Prostate gland (tissue), 2 donors: ENCODE measurements at regions not wholly inside any gene's neighbourhood (a gene's known extent, or its start where the extent isn't known, plus 50 kb on each side); places are given as distances from the start of the nearest gene placed in this dataset.

Source experiments
- DNase-seq: peaks from one replicate; pipeline ENCODE4 v3.0.0-alpha.2; 2019; ENCODE audit warnings: low spot score
- H3K27ac ChIP-seq, 2 donors: fragments of 200-600 bp; sonication (generic); 2 replicates each; pipeline ENCODE4 v1.5.1; 2017 to 2019
- H3K27me3 ChIP-seq: fragments of 200-600 bp; sonication (generic); replicated peaks from 2 replicates; pipeline ENCODE4 v1.5.1; 2019; ENCODE audit not compliant: insufficient read depth
- H3K36me3 ChIP-seq, 2 donors: fragments of 200-600 bp; sonication (generic); 1 replicate in 1 of 2; 2 replicates in 1 of 2; pipeline versions ENCODE4 v1.5.1 to v1.8.1; 2017 to 2019
- H3K4me1 ChIP-seq: fragments of 200-600 bp; sonication (generic); replicated peaks from 2 replicates; pipeline ENCODE4 v1.5.1; 2019
- H3K4me3 ChIP-seq, 2 donors: fragments of 200-600 bp; sonication (generic); 2 replicates each; pipeline ENCODE4 v1.5.1; 2017 to 2019
- H3K9me3 ChIP-seq: fragments of 200-600 bp; sonication (generic); 2 replicates; pipeline ENCODE4 v1.5.1; 2017
- POLR2A ChIP-seq: fragments of 450-650 bp; IDR thresholded peaks from one replicate; pipeline ENCODE4 v1.6.1; 2016; ENCODE audit warnings: antibody characterized with exemption, mild to moderate bottlenecking
- POLR2AphosphoS5 ChIP-seq: sonication (generic); formaldehyde crosslinking; IDR thresholded peaks from one replicate; pipeline ENCODE4 v1.6.1; 2017; ENCODE audit warnings: antibody characterized with exemption
- WGBS: methylation state at CpG from one replicate; pipeline ENCODE4 v1.1.5; 2018; 5-methylcytosine and 5-hydroxymethylcytosine counted together
- intact Hi-C: fragments of 100-400 bp; cut with DNase I; formaldehyde crosslinking; loops from one replicate; pipeline ENCODE4 v1.14.2; 2022
- TF ChIP-seq, protein P1 (sequence below), 4 experiments: fragments of 200-600 bp in 2 of 4; fragments of 450-650 bp in 2 of 4; sonication (generic) in 2 of 4; IDR thresholded peaks; 1 replicate in 3 of 4; 2 replicates in 1 of 4; pipeline ENCODE4 v1.5.1; 2016 to 2019; ENCODE audit warnings: antibody characterized with exemption in 4 of 4, mild to moderate bottlenecking in 2 of 4, moderate library complexity in 2 of 4

DNA sequence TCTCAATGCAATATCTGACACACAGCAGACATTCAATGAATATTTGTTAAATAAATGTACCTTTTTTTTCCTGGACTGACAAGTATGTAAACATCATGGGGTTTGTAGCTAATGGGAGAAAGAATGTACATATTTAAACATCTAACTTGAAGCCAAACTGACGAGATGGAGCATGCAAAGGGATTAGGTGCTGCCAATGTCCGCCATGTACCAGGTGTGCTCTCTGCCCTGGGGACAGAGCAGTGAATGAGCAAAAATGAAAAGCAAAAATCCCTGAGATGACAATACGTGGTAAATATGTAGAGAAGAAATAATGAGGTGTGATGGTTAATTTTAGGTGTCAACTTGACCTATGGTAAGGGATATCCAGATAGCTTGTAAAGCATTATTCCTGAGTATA is 247.4 kb upstream of the CELF4 start:
- no peak for DNase-seq
- Histone ChIP-seq H3K36me3 (no peaks in the 10 kb centered on the region), H3K4me3 (no peak overlapping the region), H3K27me3 (no peaks in the 10 kb centered on the region), H3K27ac (no peak overlapping the region), H3K9me3 (no peaks in the 10 kb centered on the region), H3K4me1 (no peaks in the 10 kb centered on the region)
- WGBS = 35% methylated on average over 3 of the region's 3 CpGs
- intact Hi-C loops = no loop called here
- TF ChIP-seq POLR2AphosphoS5 (no peak), POLR2A (no peak)
- TF ChIP-seq, protein P1, sequence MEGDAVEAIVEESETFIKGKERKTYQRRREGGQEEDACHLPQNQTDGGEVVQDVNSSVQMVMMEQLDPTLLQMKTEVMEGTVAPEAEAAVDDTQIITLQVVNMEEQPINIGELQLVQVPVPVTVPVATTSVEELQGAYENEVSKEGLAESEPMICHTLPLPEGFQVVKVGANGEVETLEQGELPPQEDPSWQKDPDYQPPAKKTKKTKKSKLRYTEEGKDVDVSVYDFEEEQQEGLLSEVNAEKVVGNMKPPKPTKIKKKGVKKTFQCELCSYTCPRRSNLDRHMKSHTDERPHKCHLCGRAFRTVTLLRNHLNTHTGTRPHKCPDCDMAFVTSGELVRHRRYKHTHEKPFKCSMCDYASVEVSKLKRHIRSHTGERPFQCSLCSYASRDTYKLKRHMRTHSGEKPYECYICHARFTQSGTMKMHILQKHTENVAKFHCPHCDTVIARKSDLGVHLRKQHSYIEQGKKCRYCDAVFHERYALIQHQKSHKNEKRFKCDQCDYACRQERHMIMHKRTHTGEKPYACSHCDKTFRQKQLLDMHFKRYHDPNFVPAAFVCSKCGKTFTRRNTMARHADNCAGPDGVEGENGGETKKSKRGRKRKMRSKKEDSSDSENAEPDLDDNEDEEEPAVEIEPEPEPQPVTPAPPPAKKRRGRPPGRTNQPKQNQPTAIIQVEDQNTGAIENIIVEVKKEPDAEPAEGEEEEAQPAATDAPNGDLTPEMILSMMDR (IDR thresholded peaks at IDR 0.05) = no peak

DNA sequence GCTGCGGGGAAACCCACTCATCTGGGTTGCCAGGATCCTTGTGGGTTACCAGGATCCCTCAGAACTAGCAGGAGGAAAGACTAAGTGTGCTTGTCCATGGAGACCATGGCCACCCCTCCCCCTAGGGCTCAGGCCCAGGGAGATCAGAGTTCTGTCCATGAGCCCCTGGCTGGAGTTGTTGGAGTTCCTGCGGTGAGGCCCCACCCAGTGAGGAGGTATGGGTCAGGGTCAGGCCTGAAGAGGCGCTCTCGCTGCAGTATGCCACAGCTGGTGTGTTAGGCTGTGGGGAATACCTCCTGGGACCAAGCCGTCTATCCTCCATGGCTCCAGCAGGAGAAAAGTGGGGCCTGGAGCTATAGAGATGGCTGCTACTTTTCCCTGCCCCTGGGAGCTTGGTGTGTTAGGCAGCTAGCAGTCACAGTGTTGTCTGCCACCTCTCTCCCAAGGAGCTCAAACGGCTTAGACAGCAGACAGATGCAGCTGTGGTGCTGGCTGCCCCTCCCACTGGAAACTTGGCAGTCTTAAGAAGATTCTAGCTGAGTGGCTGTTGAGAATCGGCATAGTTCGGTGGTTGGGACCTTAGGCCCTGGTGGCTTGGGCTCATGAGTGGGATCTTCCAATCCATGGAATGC is 240.3 kb upstream of the CELF4 start:
- no peaks in the 10 kb centered on the region for H3K4me1 ChIP-seq
- H3K27me3 ChIP-seq = no peaks in the 10 kb centered on the region
- TF ChIP-seq POLR2AphosphoS5 = no peak
- TF ChIP-seq, protein P1 (IDR thresholded peaks at IDR 0.05) = no peak
- TF ChIP-seq POLR2A = no peak
- no peaks in the 10 kb centered on the region for H3K36me3 ChIP-seq
- no peaks in the 10 kb centered on the region for H3K9me3 ChIP-seq
- DNase-seq = no peak
- intact Hi-C loops = no loop called here
- no peak overlapping the region for H3K4me3 ChIP-seq
- no peak overlapping the region for H3K27ac ChIP-seq
- 83% methylated on average over 8 of the region's 8 CpGs for WGBS

DNA sequence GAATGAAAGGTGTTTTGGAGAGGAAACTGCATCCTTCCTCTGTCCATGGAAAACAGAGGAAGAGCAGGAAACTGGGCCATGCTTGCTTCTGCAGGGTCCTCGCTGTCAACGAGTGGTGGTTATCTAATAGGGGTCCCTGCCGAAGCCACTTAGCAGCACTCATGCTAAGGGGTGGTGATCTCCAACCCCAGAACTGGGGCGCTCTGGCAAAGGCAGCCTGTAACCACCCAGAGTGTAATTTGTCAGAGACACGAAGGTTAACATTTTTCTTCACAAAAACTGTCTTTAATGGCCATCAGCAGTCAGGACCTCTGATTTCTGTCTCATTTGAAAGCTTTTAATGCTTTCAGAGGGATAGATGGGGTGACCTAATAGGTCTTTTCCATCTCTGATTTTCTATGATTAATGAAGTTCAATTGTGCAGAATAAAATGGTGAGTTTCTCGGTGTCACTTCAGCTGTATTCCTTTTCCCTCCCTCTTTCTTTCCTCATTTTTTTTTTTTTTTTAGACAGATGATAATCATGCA is 231.3 kb upstream of the CELF4 start:
- intact Hi-C loops = no loop called here
- 80% methylated on average over 6 of the region's 6 CpGs for WGBS
- H3K9me3 ChIP-seq = no peaks in the 10 kb centered on the region

DNA sequence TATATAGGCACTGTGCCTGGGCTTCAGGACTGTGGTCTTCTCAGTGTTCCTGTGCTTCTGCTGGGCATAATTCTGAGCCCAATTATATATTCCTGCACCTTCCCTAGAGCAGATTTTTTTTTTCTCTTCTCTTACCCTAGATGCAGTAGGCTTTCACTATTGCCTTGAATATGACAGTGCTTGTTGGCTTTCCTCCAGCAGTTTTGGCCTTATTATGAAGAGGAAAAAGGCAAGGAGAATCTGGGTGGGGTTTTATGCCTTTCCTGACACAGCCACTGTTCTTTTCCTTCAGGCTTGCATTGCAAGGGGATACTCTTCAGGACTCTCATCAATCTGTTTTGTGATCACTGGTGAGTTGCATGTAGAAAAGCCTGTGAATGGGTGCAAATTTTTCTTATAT is 221.9 kb upstream of the CELF4 start:
- Histone ChIP-seq H3K27ac (no peak overlapping the region), H3K4me3 (no peak overlapping the region), H3K36me3 (no peaks in the 10 kb centered on the region), H3K27me3 (no peaks in the 10 kb centered on the region), H3K4me1 (no peaks in the 10 kb centered on the region), H3K9me3 (no peaks in the 10 kb centered on the region)
- intact Hi-C loops = no loop called here
- no peak for DNase-seq
- no peak for TF ChIP-seq POLR2A
- no peak for TF ChIP-seq POLR2AphosphoS5
- TF ChIP-seq, protein P1 (IDR thresholded peaks at IDR 0.05) = no peak

More for the DNA sequence above, 231.3 kb upstream of the CELF4 start:
- H3K4me3 ChIP-seq = no peak overlapping the region
- no peak for TF ChIP-seq POLR2AphosphoS5
- no peak for TF ChIP-seq POLR2A
- TF ChIP-seq, protein P1 (IDR thresholded peaks at IDR 0.05) = no peak
- H3K36me3 ChIP-seq = no peaks in the 10 kb centered on the region
- no peak for DNase-seq
- no peaks in the 10 kb centered on the region for H3K27me3 ChIP-seq
- no peak overlapping the region for H3K27ac ChIP-seq
- H3K4me1 ChIP-seq = no peaks in the 10 kb centered on the region

DNA sequence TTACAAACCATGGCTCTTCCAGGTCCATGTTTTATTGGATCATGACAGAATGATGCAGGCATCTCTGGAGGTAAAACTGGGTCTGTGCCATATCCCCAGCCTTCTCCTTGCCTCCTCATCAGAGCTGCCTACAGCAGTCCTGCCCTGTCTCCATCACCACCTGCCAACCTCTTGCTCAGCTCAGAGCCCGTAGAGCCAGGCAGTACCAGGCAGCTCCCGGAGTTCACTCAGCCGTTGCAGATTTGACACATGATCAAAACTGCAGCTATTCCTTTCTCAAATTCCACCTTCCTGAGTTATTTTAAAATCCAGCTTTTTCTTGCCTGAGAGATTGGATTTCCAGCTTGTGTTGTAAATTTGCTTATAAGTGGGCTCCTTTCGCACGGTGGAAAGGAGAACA is 218.2 kb upstream of the CELF4 start:
- no peaks in the 10 kb centered on the region for H3K36me3 ChIP-seq
- H3K9me3 ChIP-seq = no peaks in the 10 kb centered on the region
- H3K27me3 ChIP-seq = no peaks in the 10 kb centered on the region
- H3K4me1 ChIP-seq = no peaks in the 10 kb centered on the region
- no peak overlapping the region for H3K27ac ChIP-seq
- DNase-seq = no peak
- TF ChIP-seq, protein P1 (IDR thresholded peaks at IDR 0.05) = no peak
- TF ChIP-seq POLR2A = no peak
- TF ChIP-seq POLR2AphosphoS5 = no peak
- no peak overlapping the region for H3K4me3 ChIP-seq
- intact Hi-C loops = no loop called here
- 55% methylated on average over 5 of the region's 5 CpGs for WGBS
